HG03378 (cell line): ENCODE measurements at regions not wholly inside any gene's neighbourhood (a gene's known extent, or its start where the extent isn't known, plus 50 kb on each side); places are given as distances from the start of the nearest gene placed in this dataset.

ENCODE experiments used
- ATAC-seq: cut with Tn5 transposase; IDR thresholded peaks from one replicate; pipeline ENCODE4 v1.9.1; 2021; ENCODE audit warnings: mild to moderate bottlenecking, moderate library complexity; ENCODE audit not compliant: unreplicated experiment

DNA sequence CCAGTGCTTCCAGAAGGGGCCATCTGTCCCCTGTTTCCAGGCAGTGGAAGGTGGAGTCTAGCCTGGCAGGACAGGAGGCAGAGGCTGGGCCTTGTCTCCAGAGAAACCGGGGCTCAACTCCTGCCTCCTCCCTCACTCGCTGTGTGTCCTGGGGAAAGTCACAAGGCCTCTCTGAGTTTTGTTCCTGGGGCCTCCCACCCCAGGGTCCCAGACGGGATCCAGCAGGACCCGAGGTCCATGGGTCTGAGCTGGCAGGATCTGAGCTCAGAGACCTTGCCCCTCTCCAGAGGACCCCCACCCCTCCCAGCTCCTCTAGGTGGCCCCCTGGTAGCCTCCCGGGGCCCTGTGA is 72.2 kb upstream of the TAF1B start:
- ATAC-seq, result no peak

DNA sequence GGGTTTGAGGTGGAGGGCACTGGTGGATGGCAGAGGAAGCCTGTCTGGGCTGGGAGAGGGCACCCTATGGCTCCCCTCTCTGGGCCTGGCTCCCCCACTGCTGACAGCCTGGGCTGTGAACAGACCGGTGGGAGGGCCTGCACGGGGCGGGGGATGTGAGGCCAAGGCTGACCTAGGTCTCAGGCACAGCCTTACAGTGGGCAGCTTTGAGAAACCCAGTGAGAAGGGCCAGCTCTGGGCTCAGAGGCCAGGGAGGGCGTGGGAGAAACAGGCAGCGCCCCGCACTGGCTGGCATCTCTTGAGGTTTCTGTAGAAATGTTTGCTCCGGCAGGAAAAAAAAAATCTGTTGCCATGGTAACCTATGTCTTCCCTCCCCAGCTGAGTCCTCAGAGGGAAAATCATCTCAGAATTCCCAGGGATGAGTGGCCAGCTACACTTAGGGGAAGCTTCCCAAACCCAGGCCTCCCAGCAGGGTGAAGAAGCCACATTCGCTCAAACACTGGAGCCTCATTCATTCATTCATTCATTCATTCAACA is 71.7 kb upstream of the TAF1B start:
- ATAC-seq, result no peak

DNA sequence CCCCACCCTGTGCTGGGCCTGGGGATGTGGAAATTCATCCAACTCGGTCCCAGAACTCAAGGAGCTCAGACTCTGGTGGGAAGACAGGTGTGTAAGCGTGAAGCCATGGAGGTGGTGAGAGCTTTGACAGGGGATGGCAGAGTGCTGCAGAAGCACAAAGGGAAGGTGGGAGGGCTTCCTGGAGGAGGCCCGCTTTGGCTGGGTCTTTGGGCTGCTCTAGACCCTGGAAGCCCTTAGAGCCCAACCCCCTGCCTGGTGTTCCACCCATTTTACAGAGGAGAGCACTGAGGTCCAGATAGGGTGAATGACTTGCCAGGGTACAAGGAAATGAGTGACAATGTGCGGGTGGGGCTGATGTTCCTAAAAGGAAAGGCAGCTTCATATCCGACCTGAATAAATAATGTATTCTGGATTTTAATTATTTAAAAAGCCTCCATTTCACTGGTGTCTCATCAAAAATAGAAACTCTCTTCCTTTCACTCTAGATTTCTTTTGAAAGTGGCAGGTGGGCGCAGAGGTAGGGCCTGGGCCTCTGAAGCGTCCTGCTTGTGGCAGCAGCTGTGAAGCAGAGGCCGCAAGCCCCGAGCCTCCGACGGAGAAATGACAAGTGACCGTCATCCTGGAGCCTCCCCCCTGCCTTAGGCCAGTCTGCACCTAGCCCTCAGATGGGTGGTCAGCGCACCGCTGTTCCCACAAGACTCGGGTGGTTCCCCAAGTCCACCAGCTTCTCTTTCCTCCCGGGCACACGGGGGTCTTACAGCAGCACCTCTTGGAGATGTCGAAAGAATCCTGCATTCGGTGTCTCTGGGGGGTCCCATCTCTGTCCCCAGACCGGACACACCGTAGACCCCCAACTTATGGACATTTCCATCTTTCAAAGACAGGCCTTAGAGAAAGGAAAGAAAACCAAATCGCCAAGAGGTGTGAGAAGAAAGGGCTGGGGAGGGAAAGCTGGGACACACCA is 71.0 kb upstream of the TAF1B start:
- no peak for ATAC-seq

- no peak for ATAC-seq
These were observed 70.0 kb upstream of the TAF1B start for GRCh38 chr2:9772999-9773902.

DNA sequence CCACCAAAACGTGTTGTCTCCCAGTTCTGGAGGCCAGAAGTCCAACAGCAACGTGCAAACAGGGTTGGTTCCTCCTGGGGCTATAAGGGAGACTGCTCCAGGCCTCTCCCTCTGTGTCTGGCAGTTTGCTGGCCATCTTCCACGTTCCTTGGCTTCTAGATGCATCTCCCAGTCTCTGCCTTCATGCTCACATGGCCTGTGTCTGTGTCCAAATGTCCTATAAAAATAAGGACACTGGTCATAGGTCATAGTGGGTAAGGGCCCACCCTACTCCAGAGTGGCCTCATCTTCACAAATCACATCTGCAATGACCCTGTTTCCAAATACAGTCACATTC is 69.4 kb upstream of the TAF1B start:
- no peak for ATAC-seq

DNA sequence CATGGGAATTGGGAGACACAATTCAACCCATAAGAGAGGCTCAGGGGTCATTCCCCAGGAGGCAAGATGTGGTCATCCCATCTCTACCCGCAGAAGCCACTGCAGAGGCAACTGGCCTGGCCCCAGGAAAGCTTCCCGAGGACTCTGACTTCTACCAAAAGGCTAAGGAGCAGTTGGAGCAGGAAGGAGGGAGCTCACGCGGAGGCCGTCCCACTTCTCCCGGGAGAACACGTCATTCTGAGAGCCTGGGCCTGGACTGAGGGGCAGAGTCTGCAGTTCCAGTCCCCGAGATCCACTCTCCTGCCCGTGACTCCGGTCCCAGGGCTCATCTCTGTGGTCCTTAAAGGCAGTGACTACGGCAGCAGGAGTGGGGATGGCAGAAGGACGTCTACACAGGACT is 69.0 kb upstream of the TAF1B start:
- ATAC-seq, result no peak

DNA sequence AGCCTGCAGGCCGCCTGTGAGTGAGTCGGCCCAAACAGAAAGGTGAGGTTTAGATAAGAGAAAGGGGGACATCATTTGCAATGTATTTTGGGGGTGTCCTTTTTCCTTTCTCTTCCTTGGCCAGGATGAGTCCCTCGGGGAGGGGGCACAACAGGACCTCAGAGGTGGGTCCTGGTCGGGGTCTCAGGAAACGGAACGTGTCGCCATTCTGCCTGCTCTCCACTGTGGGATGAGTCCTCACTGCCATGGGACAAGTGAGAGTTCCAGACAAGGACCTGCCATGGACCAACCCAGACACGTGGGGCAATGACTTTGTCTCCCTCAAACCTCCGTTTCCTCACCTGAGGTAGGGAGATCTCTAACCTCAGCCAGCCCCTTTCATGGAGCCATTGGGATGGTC is 67.9 kb upstream of the TAF1B start:
- ATAC-seq, result no peak

- ATAC-seq, result no peak
These were observed 67.1 kb upstream of the TAF1B start for GRCh38 chr2:9775999-9776712.

DNA sequence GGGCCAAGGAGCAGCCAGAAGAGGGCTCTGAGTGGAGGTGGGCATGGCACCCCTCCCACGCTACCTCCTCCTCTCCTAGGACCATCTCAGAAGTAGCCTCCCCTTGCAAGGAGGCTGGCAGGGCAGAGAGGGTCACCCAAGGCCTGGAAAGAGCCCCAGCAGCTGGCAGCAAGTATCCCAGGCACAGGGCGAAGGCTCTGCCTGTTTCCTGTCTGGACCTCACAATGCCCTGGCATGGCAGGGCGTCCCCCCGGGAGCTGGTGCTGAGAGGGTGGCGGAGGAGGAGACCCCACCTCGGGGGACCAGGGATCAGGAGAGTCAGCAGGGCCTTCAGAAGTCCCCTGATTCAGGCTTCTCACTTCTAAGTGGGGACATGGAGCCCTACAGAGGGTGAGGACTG is 66.2 kb upstream of the TAF1B start:
- ATAC-seq, result no peak

DNA sequence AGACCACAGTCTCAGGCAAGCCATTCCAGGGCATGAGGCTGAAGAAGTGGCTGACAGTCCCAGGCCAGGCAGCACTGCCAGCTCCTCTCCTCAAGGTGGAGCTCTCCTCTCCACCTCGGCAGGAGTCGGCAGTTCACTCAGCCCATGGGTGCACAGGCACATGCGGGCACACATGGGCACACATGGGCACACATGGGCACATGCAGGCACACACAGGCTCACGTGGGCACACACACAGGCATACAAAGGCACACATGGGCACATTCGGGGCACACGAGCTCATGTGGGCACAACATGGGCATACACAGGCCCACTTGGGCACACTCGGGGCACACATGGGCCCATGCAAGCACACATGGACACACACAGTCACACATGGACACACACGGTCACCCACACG is 65.3 kb upstream of the TAF1B start:
- ATAC-seq, result no peak

DNA sequence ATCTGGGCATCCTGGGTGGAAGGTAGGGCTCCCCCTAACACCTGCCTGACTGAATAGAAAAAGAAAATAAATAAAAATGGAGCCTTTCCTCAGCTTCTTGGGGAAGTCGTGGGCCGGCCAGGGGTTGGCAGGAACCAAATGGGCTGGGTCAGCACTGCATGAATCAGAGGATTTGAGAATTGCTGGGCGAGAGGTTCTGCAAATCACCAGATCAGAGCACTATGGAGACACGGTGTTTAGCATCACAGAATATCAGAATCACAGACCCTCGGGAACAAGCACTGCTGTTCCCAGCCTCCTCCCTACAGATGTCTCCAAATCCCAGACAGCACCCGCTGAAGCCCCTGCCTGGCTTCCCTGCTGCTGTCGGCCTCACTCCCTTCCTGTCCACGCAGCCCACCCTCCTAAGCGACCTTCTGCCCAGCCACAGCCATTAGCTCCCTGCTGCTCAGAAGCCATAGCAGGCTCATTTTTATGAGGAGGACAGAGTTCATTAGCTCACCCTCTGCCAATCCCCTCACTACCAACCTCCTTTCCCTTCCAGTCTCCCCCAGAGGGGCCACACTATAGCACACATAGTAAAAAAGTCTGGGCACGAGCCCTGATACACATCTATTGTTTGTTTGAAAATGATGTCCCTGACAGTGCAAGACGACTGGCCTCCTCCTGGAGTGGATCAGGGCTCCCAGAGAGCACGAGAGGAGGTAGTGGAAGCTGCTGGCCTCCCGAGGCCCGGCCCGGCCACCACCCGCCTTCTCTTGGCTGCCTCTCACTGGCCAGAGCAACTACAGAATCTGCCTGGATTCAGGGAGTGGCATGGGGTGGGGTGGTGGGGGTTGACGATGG is 64.6 kb upstream of the TAF1B start:
- ATAC-seq, result no peak

DNA sequence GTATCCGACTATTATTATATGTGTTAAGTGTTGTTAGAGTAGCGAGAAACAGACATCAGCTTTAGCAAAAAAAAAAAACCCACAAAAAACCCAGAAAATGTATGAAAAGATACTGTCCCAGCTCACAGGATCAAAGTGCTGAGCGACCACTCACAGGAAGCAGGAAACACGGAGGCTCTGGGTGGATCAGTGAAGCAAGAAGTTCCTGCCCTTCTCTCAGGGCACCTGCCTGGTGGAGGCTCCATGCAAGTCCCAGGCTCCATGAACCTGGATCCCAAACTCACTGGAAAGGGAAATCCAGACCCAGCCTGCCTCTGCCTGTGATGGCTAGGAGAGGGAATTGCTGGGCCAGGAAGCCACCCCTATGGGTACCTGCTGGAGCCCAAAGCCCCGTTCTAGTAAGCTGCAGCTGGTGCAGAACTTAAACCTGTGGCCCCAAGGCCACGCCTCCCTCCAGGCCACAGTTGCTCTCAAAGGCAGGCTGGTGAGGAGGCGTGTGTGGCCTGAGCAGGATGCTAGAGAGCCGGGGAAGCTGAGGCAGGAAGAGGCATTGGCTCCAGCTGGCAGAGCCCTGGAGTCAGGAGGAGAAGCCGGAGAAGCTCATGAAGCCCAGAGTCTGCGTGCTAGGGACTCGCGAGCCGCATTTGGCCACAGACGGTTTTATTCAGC is 63.5 kb upstream of the TAF1B start:
- ATAC-seq, result no peak

- no peak for ATAC-seq
These were observed 62.7 kb upstream of the TAF1B start for GRCh38 chr2:9780368-9781130.

DNA sequence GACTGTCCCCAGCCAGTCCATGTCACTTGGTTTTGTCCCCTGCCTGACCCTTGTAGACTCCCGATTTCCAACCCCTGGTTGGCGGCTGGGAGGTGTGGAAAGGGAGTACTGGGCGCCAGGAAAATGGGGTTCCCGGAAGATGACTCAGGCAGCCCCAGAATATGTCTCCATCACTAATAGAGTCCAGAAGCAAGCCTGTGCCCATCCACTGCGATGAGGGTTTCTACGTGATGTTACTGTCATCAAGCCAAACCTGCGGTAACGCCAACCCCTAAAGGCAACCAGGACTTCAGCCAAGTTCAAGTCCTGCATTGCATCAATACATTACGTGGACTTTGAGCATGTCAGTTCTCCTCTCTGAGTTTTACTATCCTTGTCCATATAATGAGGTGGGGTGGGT is 62.0 kb upstream of the TAF1B start:
- ATAC-seq, result no peak

- no peak for ATAC-seq
These were observed 61.0 kb upstream of the TAF1B start for GRCh38 chr2:9782197-9782719.

- no peak for ATAC-seq
These were observed 53.9 kb upstream of the TAF1B start for GRCh38 chr2:9789371-9789770.

- no peak for ATAC-seq
These were observed 52.5 kb upstream of the TAF1B start for GRCh38 chr2:9790702-9791225.

DNA sequence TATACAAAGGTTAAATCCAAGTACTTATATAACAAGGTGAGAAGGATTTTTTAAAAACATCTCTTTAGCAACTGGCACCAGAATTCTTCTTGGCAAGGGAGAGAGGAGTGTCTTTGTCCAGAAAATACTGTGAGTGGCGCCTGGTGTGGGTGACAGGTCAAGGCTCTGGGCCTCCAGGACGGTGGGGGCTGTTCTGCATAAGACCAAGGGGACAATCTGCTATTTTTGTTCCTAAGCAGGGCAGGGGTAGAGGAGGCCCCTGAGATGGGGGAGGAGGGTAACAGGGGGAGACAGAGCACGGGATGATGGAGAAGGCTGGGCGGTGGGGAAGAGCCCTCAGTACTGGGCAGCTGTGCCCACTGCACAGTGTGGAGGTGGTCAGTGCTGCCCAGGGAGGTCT is 51.6 kb upstream of the TAF1B start:
- ATAC-seq, result no peak
